Omental fat pad (tissue), 3 donors: ENCODE measurements at regions not wholly inside any gene's neighbourhood (a gene's known extent, or its start where the extent isn't known, plus 50 kb on each side); places are given as distances from the start of the nearest gene placed in this dataset.

ENCODE experiments used
- ATAC-seq: fragments of 150-250 bp; one replicate; pipeline ENCODE4 v1.9.1; 2016; ENCODE audit warnings: mild to moderate bottlenecking, moderate library complexity; ENCODE audit not compliant: low FRiP score
- DNase-seq: peaks from one replicate; pipeline ENCODE4 v3.0.0-alpha.2; 2019; ENCODE audit warnings: low spot score
- TF ChIP-seq, protein P1 (sequence below), 3 donors: fragments of 450-650 bp; IDR thresholded peaks; one replicate each; pipeline ENCODE4 v1.5.1; 2016 to 2017; ENCODE audit warnings: antibody characterized with exemption in 3 of 3, mild to moderate bottlenecking in 3 of 3, moderate library complexity in 2 of 3

DNA sequence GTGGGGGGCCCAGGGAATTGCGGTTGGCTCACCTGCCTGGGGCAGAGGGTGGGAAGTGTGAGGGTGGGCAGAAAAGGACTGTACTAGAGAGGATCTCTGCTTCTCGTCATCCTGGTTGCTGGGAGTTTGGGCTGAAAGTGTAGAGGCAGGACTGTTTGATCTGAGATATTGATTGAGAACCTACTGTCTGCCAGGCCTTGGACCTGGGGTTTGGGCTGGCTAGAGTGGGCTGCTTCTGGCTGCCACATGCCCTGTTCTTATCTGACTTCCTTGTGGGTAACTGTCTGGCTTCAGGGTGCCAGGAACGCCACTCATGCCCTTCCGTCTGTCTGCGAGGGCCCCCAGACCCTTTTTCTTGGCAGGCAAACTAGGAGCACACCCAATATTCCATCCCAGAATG, 200.9 kb downstream of the FOXD2 start:
- ATAC-seq: no peak
- TF ChIP-seq, protein P1, sequence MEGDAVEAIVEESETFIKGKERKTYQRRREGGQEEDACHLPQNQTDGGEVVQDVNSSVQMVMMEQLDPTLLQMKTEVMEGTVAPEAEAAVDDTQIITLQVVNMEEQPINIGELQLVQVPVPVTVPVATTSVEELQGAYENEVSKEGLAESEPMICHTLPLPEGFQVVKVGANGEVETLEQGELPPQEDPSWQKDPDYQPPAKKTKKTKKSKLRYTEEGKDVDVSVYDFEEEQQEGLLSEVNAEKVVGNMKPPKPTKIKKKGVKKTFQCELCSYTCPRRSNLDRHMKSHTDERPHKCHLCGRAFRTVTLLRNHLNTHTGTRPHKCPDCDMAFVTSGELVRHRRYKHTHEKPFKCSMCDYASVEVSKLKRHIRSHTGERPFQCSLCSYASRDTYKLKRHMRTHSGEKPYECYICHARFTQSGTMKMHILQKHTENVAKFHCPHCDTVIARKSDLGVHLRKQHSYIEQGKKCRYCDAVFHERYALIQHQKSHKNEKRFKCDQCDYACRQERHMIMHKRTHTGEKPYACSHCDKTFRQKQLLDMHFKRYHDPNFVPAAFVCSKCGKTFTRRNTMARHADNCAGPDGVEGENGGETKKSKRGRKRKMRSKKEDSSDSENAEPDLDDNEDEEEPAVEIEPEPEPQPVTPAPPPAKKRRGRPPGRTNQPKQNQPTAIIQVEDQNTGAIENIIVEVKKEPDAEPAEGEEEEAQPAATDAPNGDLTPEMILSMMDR (IDR thresholded peaks at IDR 0.05): no peak

DNA sequence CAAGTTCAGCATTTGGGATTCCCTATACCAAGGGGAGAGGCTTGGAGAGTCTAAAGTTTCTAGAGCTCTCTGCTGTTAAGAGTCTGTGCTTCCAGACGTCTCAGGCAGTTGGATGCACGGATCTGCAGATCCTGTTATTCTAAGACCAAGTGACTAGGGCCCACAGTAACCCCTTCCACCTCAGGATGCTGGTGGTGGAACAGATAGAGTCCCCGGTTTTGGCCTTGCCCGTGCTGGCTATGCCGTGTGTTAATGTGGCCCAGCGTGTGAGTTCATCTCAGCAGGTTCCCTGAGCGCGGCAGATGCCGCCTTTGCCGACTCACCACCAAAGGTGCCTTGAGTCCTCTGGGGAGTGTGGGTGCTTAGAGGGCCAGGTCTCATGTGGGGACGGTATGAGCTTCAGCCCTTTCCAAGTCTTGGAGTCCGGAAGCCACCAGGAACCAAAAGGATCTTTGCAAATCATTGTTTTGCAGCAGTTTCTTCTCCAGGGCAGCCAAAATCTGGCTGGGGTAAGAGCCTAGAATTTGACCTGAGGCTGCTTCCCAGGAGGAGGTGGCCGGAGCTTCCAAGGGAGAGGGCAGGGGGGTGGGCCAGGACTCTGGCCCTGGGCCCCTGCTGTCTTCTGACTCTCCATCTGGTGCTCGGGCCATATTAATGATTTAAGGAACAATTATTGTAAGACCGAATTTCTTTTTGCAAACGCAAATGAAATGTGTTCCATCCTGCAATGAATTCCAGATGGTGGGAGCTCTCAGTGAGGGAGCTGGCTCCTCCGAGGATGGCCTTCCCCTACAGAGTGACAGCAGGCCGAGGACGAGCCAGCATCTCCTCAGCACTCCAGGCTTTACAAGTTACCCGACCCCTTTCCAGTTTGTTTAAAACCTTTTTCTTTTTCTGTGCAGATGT, 205.7 kb downstream of the FOXD2 start:
- DNase-seq (no peak), ATAC-seq (no peak)
- TF ChIP-seq, protein P1 (IDR thresholded peaks at IDR 0.05): no peak

More for the DNA sequence above, 200.9 kb downstream of the FOXD2 start:
- no peak for DNase-seq

DNA sequence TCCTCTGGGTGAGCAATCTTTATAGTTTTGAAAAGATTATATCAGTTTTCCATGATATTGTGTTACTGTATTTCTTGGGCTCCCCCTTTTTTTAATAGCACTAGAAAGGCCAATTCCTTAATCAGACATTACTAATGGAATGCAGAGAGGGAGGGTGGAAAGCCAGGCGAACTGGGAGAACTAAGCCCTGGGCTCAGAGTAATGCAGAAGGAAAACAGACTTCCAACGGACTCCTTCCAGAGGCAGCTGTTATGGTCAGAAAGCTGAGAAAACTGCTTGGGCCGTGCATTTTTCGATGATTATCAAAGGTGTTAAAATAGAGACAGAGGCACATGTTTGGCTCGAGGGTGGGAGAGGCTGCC, 206.3 kb downstream of the FOXD2 start:
- no peak for DNase-seq
- TF ChIP-seq, protein P1 (IDR thresholded peaks at IDR 0.05): no peak
- ATAC-seq: no peak

DNA sequence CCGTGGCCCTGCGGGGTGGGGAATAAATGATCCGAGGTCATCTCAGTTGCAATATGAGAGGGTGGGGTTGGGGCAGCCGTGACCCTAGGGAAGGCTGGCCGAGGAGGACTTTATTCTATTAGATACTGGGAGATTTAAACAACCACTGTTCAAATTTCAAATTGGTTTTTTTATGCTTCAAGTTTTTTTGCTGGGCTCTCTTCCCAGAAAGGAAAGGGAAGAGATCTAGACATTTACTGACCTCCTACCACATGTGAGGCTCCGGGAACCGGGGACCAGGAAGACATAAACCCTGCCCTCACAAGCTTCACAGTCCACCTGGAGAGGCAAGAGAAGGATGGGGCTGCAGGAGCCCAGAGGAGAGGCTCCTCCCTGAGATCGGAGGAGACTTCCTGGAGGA, 207.3 kb downstream of the FOXD2 start:
- ATAC-seq: no peak
- DNase-seq: no peak
- TF ChIP-seq, protein P1 (IDR thresholded peaks at IDR 0.05): no peak

DNA sequence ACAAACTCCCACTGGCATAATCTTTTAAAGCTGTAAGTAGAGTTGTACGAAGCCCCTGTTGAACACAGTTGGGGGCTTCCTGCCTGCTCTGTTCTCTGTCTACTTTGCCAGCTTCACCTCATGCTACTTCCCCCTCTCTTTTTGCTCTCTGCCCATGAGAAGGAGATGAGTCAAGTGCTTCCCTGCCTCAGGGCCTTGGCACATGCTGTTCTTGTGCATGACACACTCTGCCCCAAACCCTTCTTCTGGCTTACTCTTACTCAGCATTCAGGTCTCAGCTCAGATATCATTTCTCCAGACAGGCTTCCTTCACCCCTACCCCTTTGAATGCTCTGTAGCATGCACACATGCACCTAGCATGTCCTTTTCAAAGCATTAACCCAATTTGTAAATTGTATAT, 208.8 kb downstream of the FOXD2 start:
- DNase-seq: no peak
- no peak for ATAC-seq
- TF ChIP-seq, protein P1 (IDR thresholded peaks at IDR 0.05): no peak

DNA sequence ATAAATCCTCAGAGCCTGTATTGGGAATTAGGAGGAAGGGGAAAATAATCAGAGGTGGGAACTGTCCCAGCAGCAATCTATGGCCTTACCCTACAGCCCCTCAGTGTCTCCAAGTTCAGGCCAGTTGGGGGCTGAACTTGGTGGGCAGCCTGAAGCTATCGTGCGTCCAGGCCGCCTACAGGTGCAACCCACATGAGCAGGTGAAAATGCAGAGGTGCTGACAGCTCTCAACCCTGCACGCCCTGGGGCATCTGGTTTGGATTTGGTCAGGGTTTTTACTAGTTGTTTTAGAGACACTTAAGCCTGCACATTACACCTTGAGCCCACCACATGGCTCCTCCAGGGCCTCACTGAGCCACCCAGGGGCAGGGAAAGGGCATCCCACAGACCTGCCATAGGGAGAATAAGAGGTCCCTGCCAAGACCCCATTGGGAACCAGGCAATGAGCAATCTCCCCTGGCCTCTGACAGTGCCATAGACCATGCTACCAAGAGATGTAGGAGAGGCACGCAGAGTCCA, 209.5 kb downstream of the FOXD2 start:
- ATAC-seq (no peak), DNase-seq (no peak)
- TF ChIP-seq, protein P1 (IDR thresholded peaks at IDR 0.05): no peak

DNA sequence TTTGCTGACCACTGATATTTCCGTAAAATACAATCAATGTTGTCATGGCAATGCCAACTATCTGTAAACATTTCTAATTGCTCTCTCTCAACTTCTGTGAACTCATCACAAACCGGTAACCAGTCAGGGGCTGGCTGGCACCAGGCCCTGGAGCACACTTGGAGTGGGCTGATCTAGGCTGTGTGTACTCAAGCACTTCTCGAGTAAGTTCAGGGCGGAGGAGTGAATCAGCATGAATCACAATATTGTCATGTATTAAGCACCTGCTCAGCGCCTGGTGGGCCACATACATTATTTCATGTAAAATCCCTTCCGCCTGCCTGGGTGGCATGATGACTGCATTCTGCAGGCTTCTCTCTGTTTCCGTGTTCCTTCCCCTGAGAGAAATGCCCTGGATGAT, 212.4 kb downstream of the FOXD2 start:
- TF ChIP-seq, protein P1 (IDR thresholded peaks at IDR 0.05): no peak
- peak; percentile 59 for ATAC-seq
- no peak for DNase-seq
